ENCODE measurements at regions not wholly inside any gene's neighbourhood (a gene's known extent, or its start where the extent isn't known, plus 50 kb on each side); places are given as distances from the start of the nearest gene placed in this dataset.

DNA sequence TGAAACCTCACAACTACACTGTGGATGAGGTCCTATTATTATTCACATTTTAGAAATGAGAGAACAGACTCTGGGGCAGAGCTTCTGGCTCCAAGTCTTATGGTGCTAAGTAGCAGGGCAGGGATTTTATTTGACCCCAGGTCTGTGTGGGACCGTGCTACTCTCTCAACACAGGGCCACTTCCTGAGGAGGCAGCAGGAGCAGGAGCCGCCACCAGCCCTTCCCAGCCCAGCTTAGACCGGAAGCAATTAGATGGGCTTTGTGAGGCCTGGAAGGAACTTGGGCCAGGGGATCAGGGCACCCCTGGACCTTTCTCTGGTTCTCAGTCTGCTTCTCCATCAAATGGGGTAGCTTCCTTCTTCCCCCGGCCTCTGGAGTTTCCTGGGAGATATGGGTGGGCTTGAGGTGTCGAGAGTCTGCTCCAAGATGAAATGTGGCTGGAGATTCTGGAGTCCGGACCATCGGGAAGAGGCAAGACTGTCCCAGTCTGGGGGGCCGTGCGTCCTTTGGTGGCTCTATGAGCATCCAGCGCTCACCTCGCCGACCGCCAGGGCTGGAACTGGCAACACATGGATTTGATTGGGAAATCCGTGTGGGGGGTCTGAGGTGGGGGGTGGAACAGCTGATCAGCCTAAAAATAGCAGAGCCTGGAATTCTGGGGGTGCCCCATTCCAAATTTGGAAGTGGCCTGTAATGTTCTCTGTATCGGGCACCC, 136.8 kb downstream of the FOXD2 start:
- no peak for DNase-seq (ENCODE audit: low spot score)

DNA sequence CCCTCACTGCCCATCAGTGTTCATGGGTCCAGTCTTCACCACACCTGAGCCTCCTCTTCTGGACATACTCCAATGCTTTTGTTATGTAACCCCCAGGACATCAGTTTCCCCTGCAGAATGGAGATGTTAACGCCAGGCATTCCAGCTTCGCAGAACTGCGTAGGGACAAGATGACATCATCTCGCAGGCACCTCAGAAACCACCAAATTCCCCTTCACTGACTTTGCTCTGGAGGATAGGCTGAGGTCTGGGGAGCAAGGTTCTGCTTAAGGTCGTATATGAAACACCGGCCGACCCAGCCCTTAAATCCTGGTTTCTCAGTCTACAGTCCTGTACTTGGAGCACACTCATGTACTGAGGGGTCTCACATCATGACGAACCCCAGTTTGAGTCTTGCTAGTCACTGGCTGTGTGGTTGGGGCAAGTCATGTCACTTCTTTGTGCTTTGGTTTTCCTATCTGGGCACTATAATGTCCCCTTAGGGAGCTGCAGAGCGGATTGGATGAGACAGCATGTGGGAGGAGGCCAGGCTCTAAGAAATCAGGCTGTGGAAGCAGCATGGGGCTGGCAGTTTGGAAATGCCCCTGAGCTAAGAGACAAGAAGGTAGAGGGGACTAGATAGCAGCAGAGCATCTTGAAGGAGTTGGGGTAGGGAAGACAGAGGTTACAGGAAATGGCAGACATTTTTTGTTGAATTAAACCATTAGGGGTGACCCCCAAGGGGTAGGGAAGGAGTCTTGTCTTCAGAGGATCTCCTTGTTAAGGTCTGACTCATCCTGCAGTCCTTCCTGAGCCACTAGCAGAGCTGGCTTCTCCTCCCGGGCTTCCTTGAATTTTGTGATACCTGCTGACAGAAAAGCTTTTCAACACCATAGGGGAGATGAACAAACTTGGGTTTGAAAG, 138.3 kb downstream of the FOXD2 start:
- DNase-seq (ENCODE audit: low spot score), result no peak

DNA sequence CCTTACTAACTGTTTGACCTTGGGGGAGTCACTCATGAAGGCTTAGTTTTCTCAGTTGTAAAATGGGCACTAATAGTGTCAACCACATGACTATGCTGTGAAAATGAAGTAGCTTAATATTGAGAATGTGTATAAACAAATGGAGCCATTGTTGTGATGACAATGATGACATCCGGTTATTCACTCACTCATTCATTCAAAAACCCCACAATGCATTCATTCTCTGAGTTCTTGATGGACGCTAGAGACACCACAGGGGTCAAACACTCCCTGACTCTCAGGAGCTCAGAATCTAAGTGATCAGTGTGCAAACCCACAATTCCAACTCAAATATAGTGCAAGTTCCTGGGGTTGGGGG, 138.9 kb downstream of the FOXD2 start:
- DNase-seq (ENCODE audit: low spot score), result no peak

DNA sequence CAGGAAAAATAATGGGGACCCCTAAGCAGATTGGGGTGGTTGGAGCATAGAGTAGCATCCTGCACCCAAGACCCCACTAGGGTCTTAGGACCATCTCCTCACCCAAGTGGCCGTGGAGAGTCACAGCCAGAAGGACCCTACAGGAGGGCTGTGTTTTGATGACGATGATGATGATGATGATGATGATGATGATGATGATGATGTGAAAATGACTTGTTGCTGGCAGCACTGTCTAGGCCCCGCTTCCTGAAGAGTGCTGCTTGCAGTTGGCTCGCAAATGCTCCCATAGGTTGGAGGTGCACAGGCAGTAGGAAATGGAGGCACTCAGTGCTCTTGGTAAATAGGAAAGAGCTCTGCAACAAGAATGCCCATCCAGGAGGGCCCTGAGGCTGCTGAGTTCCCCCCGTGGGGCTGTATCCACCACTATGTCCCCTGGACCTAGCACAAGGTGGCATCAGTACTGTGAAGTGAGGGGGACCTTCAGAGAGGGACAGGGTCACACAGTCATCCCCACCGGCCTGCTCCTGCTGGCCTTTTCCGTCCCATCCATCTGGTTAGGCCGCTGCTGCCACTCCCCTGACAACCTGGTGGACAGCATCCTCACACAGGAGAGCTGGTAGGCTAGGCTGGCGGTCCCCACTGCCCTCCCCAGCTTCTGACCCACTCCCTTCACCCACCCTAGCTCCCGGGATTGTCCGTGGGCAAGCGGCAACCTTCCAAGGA, 139.6 kb downstream of the FOXD2 start:
- DNase-seq (ENCODE audit: low spot score), result no peak

DNA sequence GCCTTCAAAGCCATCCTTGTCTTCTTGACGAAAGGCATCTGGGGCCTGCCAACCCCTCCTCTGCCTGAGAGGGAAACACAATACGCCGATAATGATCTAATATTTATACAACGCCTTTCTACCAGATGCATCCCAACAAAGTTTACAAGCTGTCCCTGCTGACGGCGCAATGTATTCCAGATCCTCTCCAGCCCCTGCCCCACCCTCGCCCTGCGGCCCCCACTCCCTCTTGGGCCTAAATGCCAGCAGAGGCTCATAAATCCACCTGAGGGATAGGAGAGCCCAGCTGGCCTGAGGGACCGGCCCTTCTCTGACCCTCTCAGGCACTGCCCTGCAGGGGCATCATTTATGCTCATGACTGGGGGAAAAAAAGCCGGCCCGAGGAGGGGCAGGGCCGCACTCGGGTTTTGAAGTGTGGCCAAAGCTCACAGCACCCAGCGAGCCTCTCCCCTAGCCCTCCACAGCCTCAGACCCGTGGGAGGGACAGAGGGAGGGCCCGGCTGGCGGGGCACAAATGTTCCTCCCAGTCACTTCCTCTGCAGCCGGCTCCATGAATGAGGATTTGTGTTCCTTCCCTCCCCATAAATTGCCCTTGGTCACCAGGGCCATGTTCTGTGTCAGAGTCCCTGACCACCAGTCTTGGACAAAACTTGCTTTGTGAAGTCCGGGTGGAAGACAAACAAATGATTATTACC, 140.3 kb downstream of the FOXD2 start:
- no peak for DNase-seq (ENCODE audit: low spot score)

DNA sequence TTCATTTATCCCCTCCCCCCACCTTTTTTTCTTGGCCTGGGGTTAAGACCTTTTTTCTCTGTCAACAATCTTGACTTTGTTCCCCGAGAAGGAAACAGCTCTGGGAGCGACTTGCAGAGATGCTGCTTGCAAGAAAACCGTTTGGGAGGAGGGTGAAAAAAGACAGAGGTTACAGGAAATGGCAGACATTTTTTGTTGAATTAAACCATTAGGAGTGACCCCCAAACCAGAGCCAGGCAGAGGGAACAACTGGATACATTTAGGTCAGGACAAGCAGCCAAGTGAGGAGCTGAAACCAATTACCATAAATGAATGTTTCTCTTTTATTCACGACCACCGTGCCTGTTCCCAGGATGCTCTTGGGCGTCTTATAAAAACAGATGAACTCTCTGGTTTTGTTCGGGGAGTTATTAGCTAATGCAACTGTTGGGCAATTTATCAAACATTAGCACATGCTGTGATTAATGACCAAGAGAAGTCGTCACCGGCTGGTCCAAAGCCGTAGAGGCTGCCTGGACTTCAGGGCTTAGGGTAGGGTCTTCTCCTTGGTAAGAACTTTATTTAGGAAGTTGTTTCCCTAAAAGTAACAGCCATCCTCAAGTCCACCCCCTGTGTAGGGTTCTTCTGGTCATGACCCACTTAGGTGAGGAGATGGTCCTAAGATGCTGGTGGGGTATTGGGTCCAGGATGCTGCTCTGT, 141.0 kb downstream of the FOXD2 start:
- no peak for DNase-seq (ENCODE audit: low spot score)

DNA sequence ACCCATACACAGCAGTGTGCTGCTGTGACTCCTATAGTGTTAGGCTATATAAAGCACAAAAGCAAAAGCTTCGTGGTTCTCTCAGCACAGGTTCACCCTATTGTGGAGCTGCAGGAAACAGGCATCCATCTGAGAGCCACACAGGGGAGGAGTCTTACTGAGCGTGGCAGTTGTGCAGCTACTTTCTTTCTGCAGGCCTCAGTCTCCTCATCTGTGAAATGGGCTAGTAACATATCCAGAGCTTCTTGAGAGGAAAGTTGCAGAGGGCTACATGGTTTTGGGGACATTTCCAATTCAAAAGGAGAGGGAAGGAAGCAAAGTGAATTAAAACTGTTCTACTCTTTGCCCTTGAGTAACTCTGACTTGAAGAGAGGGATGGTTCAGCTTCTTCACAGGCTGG, 142.0 kb downstream of the FOXD2 start:
- DNase-seq (ENCODE audit: low spot score), result no peak

DNA sequence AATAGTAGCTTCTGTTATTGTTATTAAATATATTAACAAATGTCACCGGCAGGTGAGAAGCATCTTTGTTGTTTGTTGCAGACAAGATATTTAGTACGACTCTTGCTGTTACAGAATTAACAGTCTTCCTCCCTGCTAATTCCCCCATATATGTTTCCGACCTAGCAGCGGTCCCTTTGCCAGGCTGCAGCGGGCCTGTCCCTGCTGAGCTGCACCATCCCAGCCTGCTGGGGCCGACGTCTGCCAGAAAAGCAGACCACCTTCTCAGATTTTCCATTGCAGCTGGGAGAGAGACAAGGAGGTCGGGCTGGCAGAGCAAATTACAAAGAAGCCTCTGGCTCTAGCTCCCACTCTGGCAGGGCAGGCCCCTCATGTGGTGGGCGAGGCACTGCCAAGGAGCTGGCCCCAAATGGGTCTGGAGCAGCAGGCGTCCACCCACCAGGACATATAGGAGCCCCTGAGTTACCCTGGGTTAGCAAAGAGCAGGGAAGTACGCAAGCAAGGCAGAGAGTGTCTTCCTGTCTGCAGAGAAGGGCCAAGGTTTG, 142.7 kb downstream of the FOXD2 start:
- DNase-seq (ENCODE audit: low spot score), result no peak

DNA sequence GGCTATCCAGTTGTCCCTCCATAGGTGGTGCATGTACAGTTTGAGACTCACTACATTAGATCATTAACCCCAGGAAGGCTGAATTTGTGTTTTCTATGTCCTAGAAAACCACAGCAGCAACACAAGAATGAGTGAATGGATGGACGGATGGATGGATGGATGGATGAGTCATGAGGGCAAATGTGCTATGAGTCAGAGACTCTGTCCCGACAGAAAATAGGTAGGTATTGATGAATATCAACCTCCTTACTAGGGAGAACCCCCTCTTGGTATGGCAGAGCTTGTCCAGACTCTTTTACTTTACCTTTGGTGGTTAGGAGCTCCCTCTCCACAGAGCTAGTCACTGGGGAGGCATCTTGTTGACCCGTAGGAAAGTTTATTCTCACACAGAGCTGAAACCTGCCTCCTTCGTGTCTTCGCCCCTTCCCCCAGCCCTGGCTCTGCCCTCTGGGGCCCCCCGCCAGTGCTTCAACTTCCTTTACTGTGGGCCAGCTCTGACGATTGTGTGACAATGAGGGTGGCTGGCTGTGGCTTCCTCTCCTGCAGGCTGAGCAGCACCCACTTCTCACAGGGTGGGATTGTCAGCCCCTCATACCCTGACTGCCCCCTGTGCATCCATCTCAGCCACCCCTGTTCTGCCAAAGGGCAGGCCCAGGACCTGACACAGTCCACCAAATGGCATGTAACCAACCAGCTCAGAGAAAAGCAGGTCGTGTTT, 145.2 kb downstream of the FOXD2 start:
- no peak for DNase-seq (ENCODE audit: low spot score)

DNA sequence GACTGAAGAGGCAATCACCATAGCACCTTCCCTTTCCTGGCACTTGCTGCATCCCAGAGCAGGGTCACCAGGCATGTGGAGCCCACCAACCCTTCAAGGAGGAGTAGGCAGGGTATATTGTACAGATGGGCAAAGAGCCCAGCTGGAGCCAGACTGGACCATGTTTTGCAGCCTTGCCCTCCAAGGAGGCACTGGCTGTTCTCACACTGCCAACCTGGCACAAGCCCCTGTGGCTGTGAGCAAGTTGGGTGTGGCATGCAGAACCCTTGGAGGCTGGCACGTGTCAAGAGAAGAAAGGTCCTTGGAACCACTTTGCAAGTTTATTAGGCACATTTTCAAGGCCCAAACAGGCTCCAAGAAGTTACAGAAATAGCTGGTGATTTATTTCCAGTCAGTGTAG, 146.4 kb downstream of the FOXD2 start:
- peak; percentile 26 for DNase-seq (ENCODE audit: low spot score)

DNA sequence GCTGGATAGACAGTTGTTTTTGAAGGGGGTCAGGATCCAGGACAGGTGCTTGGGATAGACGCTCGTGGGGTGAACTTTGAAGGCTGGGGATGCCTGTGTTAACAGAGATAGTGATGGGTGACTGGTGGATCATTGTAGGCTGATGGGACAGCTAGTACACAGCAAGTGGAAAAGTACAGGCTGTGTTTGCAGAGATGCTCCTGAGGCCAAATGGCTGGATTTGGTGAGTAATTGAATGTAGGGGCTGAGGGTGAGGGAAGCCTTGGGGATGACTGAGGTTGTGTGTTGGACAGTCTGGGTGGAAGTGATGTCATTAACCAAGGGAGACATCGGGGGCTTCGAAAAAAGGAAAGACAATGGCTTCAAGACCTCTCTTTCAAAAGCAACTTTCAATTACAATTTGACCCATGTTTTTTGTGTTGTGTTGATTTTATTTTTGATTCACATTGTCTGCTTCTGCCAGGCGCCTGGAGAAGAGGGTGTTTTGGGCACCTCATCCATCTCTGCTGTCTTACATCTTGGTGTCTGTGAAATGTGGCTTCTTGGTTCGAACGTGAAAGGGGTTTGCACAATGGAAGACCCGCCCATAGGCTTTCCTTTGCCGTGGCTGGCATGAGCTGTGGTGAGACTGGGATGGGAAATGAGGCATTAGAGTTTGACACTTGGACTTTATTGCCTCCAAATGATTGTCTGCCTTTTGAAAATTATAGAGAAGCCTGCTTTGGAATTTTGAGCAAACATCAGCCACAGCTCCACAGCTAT, 147.5 kb downstream of the FOXD2 start:
- peak; percentile 22 for DNase-seq (ENCODE audit: low spot score)

DNA sequence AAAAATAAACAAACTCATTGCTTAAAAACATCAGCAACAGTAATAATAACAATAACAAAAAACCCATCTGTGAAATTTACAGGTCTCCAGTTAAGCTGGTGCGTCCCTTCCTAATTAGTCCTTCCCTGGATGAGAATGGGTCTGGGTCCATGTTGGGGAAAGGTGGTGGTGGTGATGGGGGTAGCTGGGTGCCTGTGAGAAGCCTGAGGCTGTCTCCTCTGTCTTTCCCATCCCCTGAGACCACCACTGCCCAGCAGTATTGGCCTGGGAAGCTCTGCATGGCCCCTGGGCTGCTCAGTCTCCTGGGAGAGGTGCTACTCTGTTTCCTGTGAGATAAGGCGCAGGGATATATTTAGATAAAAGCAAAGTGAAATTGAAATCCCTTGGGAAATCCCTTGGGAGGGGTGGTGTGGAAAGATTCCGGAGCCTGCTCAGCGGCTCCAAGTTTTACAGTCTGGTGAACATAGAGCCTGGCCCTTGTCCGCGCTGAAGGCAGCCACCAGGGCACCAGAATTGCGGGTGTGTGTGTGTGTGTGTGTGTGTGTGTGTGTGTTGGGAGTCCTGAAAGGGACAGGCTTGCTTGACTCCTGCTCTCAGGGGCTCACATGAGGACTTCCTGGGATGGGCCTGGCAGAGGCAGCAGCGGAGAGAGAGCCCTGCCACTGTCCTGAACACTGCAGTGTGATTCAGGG, 150.2 kb downstream of the FOXD2 start:
- peak; percentile 46 for DNase-seq (ENCODE audit: low spot score)

DNA sequence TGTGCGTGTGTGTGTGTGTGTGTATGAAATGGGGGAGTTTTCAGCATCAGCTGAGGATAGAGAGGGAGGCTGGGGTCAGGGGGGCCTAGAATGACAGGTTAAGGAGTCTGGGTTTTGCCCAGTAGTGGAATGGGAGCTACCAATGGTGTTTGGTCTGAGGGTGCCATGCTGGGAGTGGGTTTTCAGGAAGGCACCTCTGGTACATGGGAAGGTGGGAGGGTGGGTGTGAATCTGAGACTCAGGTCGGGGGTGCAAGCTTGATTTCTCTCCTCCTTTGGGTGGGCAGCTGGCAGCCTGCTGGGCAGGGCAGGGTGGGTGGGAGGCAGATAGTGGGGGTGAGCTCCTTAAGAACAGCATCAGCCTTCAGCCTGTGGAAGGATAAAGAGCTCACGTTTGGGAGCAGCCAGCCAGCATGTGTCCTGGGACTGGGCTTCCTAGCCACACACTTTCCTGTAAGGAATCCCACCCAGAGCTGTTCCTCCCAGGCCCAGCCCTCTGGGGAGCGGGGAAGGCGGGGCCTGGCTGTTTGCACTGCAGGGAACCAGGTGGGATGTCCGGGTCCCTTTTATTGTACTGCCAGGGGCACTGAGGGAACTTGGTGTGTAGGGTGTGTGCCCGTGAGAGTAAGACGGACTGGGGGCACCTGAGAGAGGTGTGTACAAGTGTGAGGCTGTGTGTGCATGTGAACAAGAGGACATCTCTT, 152.8 kb downstream of the FOXD2 start:
- DNase-seq (ENCODE audit: low spot score), result peak; percentile 43

DNA sequence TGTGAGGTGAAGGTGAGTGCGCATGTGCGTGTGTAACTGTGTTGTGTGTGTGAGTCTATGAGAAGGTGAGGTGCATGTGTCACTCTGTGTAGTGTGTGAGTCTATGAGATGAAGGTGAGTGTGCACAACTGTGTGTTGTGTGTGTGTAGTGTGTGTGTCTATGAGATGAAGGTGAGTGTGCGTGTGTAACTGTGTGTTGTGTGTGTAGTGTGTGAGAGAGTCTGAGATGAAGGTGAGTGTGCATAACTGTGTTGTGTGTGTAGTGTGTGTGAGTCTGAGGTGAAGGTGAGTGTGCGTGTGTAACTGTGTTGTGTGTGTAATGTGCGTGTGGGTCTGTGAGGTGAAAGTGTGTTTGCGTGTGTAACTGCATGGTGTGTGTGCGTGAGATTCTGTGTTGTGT, 154.0 kb downstream of the FOXD2 start:
- DNase-seq (ENCODE audit: low spot score), result peak; percentile 35

DNA sequence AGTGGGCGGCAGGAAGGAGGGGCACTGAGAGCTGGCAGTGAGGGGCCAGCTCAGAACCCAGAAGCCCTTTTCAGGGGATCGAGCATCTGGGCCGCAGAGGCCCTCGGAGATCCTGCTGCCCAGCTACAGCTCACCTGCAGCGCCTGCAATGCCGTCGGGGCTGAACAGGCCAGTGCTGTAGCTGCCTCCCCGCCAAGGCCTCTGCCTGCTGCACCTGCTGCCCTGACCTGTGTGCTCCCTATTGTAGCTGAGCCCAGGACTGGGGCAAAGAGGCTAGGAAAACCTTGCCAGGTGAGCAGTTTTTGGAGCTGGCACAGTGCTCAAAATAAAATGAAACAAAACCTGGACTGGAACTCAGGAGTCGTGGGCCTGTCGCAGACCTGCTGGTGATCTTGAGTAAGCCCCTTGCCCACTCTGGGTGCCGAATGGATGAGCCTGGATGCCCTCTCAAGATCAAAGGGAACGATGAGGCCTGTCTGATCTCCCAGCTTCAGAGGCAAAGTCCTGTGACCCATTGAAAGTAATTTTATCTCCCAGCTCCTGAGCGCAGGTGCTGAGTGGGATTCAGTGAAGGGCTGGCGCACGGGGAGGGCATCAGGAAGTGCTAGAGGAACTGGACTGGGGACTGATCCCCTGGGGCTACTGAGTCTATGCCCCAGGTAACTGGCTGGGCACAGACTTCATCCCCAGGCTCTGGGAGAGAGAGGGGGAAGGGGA, 154.6 kb downstream of the FOXD2 start:
- DNase-seq (ENCODE audit: low spot score), result peak; percentile 46

DNA sequence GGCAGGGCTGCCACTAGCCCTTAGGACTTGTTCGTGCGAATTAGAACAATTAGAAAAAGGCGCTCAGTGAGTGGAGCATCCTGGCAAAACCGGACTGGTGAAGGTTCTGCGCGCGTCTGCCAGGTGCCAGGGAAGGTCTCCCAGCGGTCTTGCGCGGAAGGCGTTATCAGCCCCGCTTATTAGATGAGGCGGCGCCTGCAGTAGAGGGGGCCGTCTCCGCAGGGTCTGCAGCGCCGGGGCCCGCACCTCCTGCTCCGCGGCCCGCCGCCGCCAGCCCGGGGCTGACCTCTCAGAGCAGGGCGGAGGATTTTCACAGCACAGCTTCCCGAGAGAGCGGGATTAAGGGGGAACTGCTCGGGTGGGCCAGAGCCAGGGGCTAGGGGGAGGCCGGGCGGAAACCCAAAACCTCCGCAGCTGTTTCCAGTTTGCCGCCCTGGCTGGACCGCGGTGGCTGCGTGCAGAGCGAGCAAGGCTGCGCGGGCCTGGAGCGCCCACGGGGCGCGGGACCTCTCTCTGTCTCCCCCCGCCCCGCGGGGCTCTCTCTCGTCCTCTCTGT, 155.2 kb downstream of the FOXD2 start:
- DNase-seq (ENCODE audit: low spot score), result peak; percentile 77

DNA sequence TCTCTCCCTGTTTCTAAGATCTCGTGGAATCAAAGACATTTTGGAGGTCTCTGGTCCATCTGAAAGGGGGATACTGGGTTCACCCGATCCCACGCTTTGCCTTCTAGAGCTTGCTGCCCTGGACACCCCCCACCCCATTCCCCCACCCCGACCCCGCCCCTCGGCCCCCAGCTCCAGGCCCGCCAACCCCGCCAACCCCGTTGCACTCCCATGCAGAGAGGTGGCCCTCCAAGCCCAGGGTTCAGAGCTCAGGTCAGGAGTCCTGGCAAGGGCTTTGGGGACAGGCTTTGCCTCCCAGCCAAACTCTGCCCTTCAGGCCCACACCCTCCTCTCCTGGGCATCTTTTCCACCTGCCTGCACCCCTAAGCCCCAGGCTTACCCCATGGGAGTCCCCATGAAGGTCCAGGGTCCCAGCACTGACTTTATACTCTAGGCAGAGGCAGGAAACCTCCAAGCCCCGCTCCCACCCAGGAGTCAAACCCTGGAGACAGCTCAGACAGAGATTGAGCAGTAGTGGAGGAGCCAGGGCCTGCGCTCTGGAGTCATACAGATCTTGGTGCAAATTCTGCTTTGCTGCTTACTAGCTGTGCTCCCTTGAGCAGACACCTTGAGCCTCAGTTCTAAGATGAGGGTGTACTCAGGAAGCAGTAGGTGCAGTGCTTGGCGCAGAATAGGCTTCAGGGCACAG, 155.9 kb downstream of the FOXD2 start:
- DNase-seq (ENCODE audit: low spot score), result peak; percentile 49

Measured in ecto neural progenitor cell (in vitro differentiated cells).